GM21737 (cell line): ENCODE measurements at regions not wholly inside any gene's neighbourhood (a gene's known extent, or its start where the extent isn't known, plus 50 kb on each side); places are given as distances from the start of the nearest gene placed in this dataset.

ENCODE experiments used
- ATAC-seq: cut with Tn5 transposase; IDR thresholded peaks from one replicate; pipeline ENCODE4 v1.9.1; 2021; ENCODE audit warnings: mild to moderate bottlenecking, moderate library complexity; ENCODE audit not compliant: unreplicated experiment

- ATAC-seq: no peak
Observed at GRCh38 chr19:31500197-31500830, 151.1 kb upstream of the TSHZ3 start.

GRCh38 chr19:31500946-31501345 lies 151.7 kb upstream of the TSHZ3 start:
- no peak for ATAC-seq

GRCh38 chr19:31501427-31502195 lies 152.4 kb upstream of the TSHZ3 start:
- no peak for ATAC-seq

- ATAC-seq: no peak
Observed at GRCh38 chr19:31502536-31503170, 153.4 kb upstream of the TSHZ3 start.

- no peak for ATAC-seq
Observed at GRCh38 chr19:31503211-31503610, 154.0 kb upstream of the TSHZ3 start.

GRCh38 chr19:31504221-31504620 lies 155.0 kb upstream of the TSHZ3 start:
- ATAC-seq: no peak

- ATAC-seq: no peak
Observed at GRCh38 chr19:31505596-31505910, 156.3 kb upstream of the TSHZ3 start.

- no peak for ATAC-seq
Observed at GRCh38 chr19:31506102-31506501, 156.9 kb upstream of the TSHZ3 start.

GRCh38 chr19:31510635-31511034 lies 161.4 kb upstream of the TSHZ3 start:
- ATAC-seq: no peak

- no peak for ATAC-seq
Observed at GRCh38 chr19:31511098-31511497, 161.9 kb upstream of the TSHZ3 start.

GRCh38 chr19:31511696-31512095 lies 162.5 kb upstream of the TSHZ3 start:
- ATAC-seq: no peak

GRCh38 chr19:31512181-31512970 lies 163.1 kb upstream of the TSHZ3 start:
- ATAC-seq: no peak

- ATAC-seq: no peak
Observed at GRCh38 chr19:31513841-31514240, 164.6 kb upstream of the TSHZ3 start.

- ATAC-seq: no peak
Observed at GRCh38 chr19:31515931-31516330, 166.7 kb upstream of the TSHZ3 start.

- no peak for ATAC-seq
Observed at GRCh38 chr19:31516756-31517155, 167.5 kb upstream of the TSHZ3 start.

- no peak for ATAC-seq
Observed at GRCh38 chr19:31517224-31518180, 168.3 kb upstream of the TSHZ3 start.

GRCh38 chr19:31518216-31519020 lies 169.2 kb upstream of the TSHZ3 start:
- ATAC-seq: no peak

GRCh38 chr19:31519256-31519655 lies 170.0 kb upstream of the TSHZ3 start:
- no peak for ATAC-seq

GRCh38 chr19:31519908-31520307 lies 170.7 kb upstream of the TSHZ3 start:
- no peak for ATAC-seq

- no peak for ATAC-seq
Observed at GRCh38 chr19:31520633-31521032, 171.4 kb upstream of the TSHZ3 start.
